Peyer's patch (tissue), 4 donors: ENCODE measurements at regions not wholly inside any gene's neighbourhood (a gene's known extent, or its start where the extent isn't known, plus 50 kb on each side); places are given as distances from the start of the nearest gene placed in this dataset.

Experiments used
- DNase-seq, 3 donors: peaks; one replicate each; pipeline ENCODE4 v3.0.0-alpha.2; 2017 to 2019
- H3K27ac ChIP-seq, 4 donors: fragments of 200-600 bp; sonication (generic); one replicate each; pipeline ENCODE4 v1.5.1; 2016 to 2019
- H3K27me3 ChIP-seq, 2 donors: fragments of 200-600 bp; sonication (generic); one replicate each; pipeline ENCODE4 v1.5.1; 2019
- H3K36me3 ChIP-seq, 3 donors: fragments of 200-600 bp; sonication (generic); one replicate each; pipeline ENCODE4 v1.5.1; 2016 to 2019
- H3K4me1 ChIP-seq, 4 donors: fragments of 200-600 bp; sonication (generic); one replicate each; pipeline ENCODE4 v1.5.1; 2016 to 2019
- H3K4me3 ChIP-seq, 4 donors: fragments of 200-600 bp; sonication (generic); 1 replicate in 3 of 4; 2 replicates in 1 of 4; pipeline ENCODE4 v1.5.1; 2016 to 2019; ENCODE audit warnings: mild to moderate bottlenecking in 1 of 4
- H3K9me3 ChIP-seq, 4 donors: fragments of 200-600 bp; sonication (generic); one replicate each; pipeline ENCODE4 v1.5.1; 2016 to 2019; ENCODE audit warnings: mild to moderate bottlenecking in 1 of 4
- CTCF ChIP-seq, 6 experiments: fragments of 450-650 bp in 4 of 6; fragments of 200-600 bp in 2 of 6; sonication (generic) in 1 of 6; IDR thresholded peaks; one replicate each; pipeline ENCODE4 v1.5.1; 2017 to 2019; ENCODE audit warnings: antibody characterized with exemption in 6 of 6, mild to moderate bottlenecking in 3 of 6, moderate library complexity in 1 of 6
- POLR2A ChIP-seq, 2 donors: fragments of 450-650 bp; IDR thresholded peaks; one replicate each; pipeline ENCODE4 v1.5.1; 2017; ENCODE audit warnings: antibody characterized with exemption in 2 of 2, mild to moderate bottlenecking in 2 of 2, moderate library complexity in 2 of 2

- no peak for TF ChIP-seq POLR2A (IDR thresholded peaks at IDR 0.05)
- no peak for TF ChIP-seq CTCF (IDR thresholded peaks at IDR 0.05)
- Histone ChIP-seq H3K27me3 (no peaks in the 10 kb centered on the region), H3K9me3 (no peaks in the 10 kb centered on the region), H3K4me1 (no peaks in the 10 kb centered on the region), H3K36me3 (no peaks in the 10 kb centered on the region), H3K4me3 (no peak overlapping the region), H3K27ac (no peak overlapping the region)
- DNase-seq = no peak
These were observed 143.7 kb upstream of the GRM3 start for GRCh38 chr7:86499986-86500385.

- no peaks in the 10 kb centered on the region for H3K36me3 ChIP-seq
- no peaks in the 10 kb centered on the region for H3K9me3 ChIP-seq
- H3K27me3 ChIP-seq = no peaks in the 10 kb centered on the region
- no peak for DNase-seq
- TF ChIP-seq POLR2A (IDR thresholded peaks at IDR 0.05) (no peak), CTCF (IDR thresholded peaks at IDR 0.05) (no peak)
- no peaks in the 10 kb centered on the region for H3K4me1 ChIP-seq
- H3K27ac ChIP-seq = no peak overlapping the region
- no peak overlapping the region for H3K4me3 ChIP-seq
These were observed 157.9 kb upstream of the GRM3 start for GRCh38 chr7:86485827-86486226.

GRCh38 chr7:86479144-86479543 lies 164.6 kb upstream of the GRM3 start:
- H3K27ac ChIP-seq = no peak overlapping the region
- H3K4me3 ChIP-seq = no peak overlapping the region
- H3K27me3 ChIP-seq = no peaks in the 10 kb centered on the region
- TF ChIP-seq CTCF (IDR thresholded peaks at IDR 0.05) (no peak), POLR2A (IDR thresholded peaks at IDR 0.05) (no peak)
- DNase-seq = no peak
- no peaks in the 10 kb centered on the region for H3K36me3 ChIP-seq
- H3K9me3 ChIP-seq = no peaks in the 10 kb centered on the region
- H3K4me1 ChIP-seq = no peaks in the 10 kb centered on the region

GRCh38 chr7:86477343-86477935 lies 166.3 kb upstream of the GRM3 start:
- no peaks in the 10 kb centered on the region for H3K9me3 ChIP-seq
- H3K36me3 ChIP-seq = no peaks in the 10 kb centered on the region
- H3K27me3 ChIP-seq = no peaks in the 10 kb centered on the region
- H3K27ac ChIP-seq = no peak overlapping the region
- no peak overlapping the region for H3K4me3 ChIP-seq
- no peak for TF ChIP-seq POLR2A (IDR thresholded peaks at IDR 0.05)
- TF ChIP-seq CTCF (IDR thresholded peaks at IDR 0.05) = no peak
- no peaks in the 10 kb centered on the region for H3K4me1 ChIP-seq
- no peak for DNase-seq

GRCh38 chr7:86470763-86471162 lies 172.9 kb upstream of the GRM3 start:
- no peak overlapping the region for H3K4me3 ChIP-seq
- no peak overlapping the region for H3K27ac ChIP-seq
- no peaks in the 10 kb centered on the region for H3K4me1 ChIP-seq
- DNase-seq = no peak
- H3K36me3 ChIP-seq = no peaks in the 10 kb centered on the region
- no peak for TF ChIP-seq POLR2A (IDR thresholded peaks at IDR 0.05)
- TF ChIP-seq CTCF (IDR thresholded peaks at IDR 0.05) = no peak
- H3K27me3 ChIP-seq = no peaks in the 10 kb centered on the region
- H3K9me3 ChIP-seq = no peaks in the 10 kb centered on the region
